HFF-Myc (cell line): ENCODE measurements at regions not wholly inside any gene's neighbourhood (a gene's known extent, or its start where the extent isn't known, plus 50 kb on each side); places are given as distances from the start of the nearest gene placed in this dataset.
"Not testable (repeated sequence)": the region's sequence is repeated elsewhere in the genome, so short reads cannot be mapped to it uniquely, and the experiment has no call there.

ENCODE experiments used
- DNase-seq: peaks from one replicate; pipeline ENCODE4 v3.0.0-alpha.2; 2011; ENCODE audit warnings: low read depth; ENCODE audit errors: extremely low read depth
- H3K4me3 ChIP-seq: replicated peaks from 2 replicates; pipeline ENCODE4 v1.5.1; 2011; ENCODE audit warnings: low read depth, mild to moderate bottlenecking, control low read depth, low read length
- TF ChIP-seq, protein P1 (sequence below): IDR thresholded peaks from 2 replicates; pipeline ENCODE4 v1.5.1; 2012; ENCODE audit warnings: mild to moderate bottlenecking, low read depth, low read length, control low read depth; ENCODE audit errors: missing control alignments

DNA sequence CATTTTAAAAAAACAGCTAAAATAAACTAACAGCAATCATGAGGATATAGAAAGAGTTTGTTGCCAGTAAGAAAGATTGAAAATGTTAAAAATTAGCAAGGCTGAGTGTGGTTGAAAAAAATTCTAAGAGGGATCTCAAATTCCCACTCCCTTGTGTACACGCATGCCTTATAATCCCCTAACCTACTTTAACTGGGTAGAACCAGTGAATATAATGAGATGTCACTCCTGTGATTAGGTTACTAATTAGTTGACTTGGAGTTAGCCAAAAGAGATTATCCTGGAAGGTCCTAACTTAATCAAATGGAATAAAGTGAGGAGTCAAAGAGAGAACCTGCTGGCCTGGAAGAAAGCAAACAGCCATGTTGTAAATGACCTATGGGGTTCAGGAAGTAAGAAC, 286.0 kb upstream of the TGFBR2 start:
- TF ChIP-seq, protein P1, sequence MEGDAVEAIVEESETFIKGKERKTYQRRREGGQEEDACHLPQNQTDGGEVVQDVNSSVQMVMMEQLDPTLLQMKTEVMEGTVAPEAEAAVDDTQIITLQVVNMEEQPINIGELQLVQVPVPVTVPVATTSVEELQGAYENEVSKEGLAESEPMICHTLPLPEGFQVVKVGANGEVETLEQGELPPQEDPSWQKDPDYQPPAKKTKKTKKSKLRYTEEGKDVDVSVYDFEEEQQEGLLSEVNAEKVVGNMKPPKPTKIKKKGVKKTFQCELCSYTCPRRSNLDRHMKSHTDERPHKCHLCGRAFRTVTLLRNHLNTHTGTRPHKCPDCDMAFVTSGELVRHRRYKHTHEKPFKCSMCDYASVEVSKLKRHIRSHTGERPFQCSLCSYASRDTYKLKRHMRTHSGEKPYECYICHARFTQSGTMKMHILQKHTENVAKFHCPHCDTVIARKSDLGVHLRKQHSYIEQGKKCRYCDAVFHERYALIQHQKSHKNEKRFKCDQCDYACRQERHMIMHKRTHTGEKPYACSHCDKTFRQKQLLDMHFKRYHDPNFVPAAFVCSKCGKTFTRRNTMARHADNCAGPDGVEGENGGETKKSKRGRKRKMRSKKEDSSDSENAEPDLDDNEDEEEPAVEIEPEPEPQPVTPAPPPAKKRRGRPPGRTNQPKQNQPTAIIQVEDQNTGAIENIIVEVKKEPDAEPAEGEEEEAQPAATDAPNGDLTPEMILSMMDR = no peak
- DNase-seq = no peak
- H3K4me3 ChIP-seq = no peak overlapping the region

- TF ChIP-seq, protein P1 = no peak
- DNase-seq = no peak
- no peak overlapping the region for H3K4me3 ChIP-seq
Observed at GRCh38 chr3:30321065-30321464, 285.3 kb upstream of the TGFBR2 start.

GRCh38 chr3:30323649-30324048, 282.8 kb upstream of the TGFBR2 start:
- not testable (repeated sequence) for H3K4me3 ChIP-seq, DNase-seq

DNA sequence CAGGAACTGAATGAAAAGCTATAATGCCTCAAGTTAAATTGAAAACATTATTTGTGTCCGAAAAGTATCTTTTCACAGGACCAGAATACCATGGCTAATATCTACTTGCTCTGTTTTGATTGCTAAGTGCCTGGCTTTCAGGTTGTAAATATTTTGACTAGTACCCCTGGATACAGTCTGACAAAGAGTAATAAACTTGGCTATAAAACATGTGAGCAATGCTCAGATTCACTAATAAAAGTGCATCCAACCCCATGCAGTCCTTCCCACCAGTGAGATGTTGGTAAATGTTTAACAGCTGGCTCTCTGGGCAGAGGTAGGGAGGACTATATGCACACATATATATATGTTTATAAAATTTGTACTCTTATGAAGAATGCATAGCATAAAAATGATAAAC, 281.8 kb upstream of the TGFBR2 start:
- H3K4me3 ChIP-seq = no peak overlapping the region
- DNase-seq = peak; percentile 38
- TF ChIP-seq, protein P1 = no peak

GRCh38 chr3:30327976-30328375, 278.4 kb upstream of the TGFBR2 start:
- not testable (repeated sequence) for H3K4me3 ChIP-seq, DNase-seq

GRCh38 chr3:30328935-30329334, 277.5 kb upstream of the TGFBR2 start:
- not testable (repeated sequence) for DNase-seq, H3K4me3 ChIP-seq

- H3K4me3 ChIP-seq = no peak overlapping the region
- DNase-seq = no peak
- TF ChIP-seq, protein P1 = no peak
Observed at GRCh38 chr3:30331519-30331918, 274.9 kb upstream of the TGFBR2 start.

GRCh38 chr3:30332196-30333021, 274.0 kb upstream of the TGFBR2 start:
- TF ChIP-seq, protein P1 = no peak
- DNase-seq = no peak
- no peak overlapping the region for H3K4me3 ChIP-seq
